ENCODE measurements at regions not wholly inside any gene's neighbourhood (a gene's known extent, or its start where the extent isn't known, plus 50 kb on each side); places are given as distances from the start of the nearest gene placed in this dataset.

GRCh38 chr3:162213196-162213595, 716.6 kb downstream of the OTOL1 start:
- DNase-seq: no peak

GRCh38 chr3:162213956-162214355, 717.3 kb downstream of the OTOL1 start:
- DNase-seq: no peak

GRCh38 chr3:162217647-162218046, 721.0 kb downstream of the OTOL1 start:
- no peak for DNase-seq

- no peak for DNase-seq
Measured at GRCh38 chr3:162218479-162218878, 721.9 kb downstream of the OTOL1 start.

GRCh38 chr3:162224746-162225145, 728.1 kb downstream of the OTOL1 start:
- no peak for DNase-seq

GRCh38 chr3:162236949-162237348, 740.3 kb downstream of the OTOL1 start:
- no peak for DNase-seq

- no peak for DNase-seq
Measured at GRCh38 chr3:162250782-162251181, 754.2 kb downstream of the OTOL1 start.

GRCh38 chr3:162262129-162262528, 765.5 kb downstream of the OTOL1 start:
- no peak for DNase-seq

GRCh38 chr3:162263596-162263995, 767.0 kb downstream of the OTOL1 start:
- no peak for DNase-seq

GRCh38 chr3:162269636-162270458, 773.2 kb downstream of the OTOL1 start:
- DNase-seq: no peak

- no peak for DNase-seq
Measured at GRCh38 chr3:162274070-162274469, 777.5 kb downstream of the OTOL1 start.

- no peak for DNase-seq
Measured at GRCh38 chr3:162278834-162279233, 782.2 kb downstream of the OTOL1 start.

- no peak for DNase-seq
Measured at GRCh38 chr3:162285259-162285658, 788.7 kb downstream of the OTOL1 start.

GRCh38 chr3:162287600-162287999, 791.0 kb downstream of the OTOL1 start:
- DNase-seq: no peak

- DNase-seq: no peak
Measured at GRCh38 chr3:162292409-162292808, 795.8 kb downstream of the OTOL1 start.

GRCh38 chr3:162295323-162295983, 798.8 kb downstream of the OTOL1 start:
- DNase-seq: no peak

GRCh38 chr3:162302983-162303624, 806.5 kb downstream of the OTOL1 start:
- no peak for DNase-seq

GRCh38 chr3:162317046-162317445, 820.4 kb downstream of the OTOL1 start:
- DNase-seq: no peak

- DNase-seq: no peak
Measured at GRCh38 chr3:162328649-162329048, 832.0 kb downstream of the OTOL1 start.

GRCh38 chr3:162329514-162329913, 832.9 kb downstream of the OTOL1 start:
- DNase-seq: no peak

- DNase-seq: no peak
Measured at GRCh38 chr3:162332344-162332743, 835.7 kb downstream of the OTOL1 start.

- DNase-seq: no peak
Measured at GRCh38 chr3:162334537-162334936, 837.9 kb downstream of the OTOL1 start.

- no peak for DNase-seq
Measured at GRCh38 chr3:162337630-162338029, 841.0 kb downstream of the OTOL1 start.

GRCh38 chr3:162338514-162338913, 841.9 kb downstream of the OTOL1 start:
- no peak for DNase-seq

All from suppressor macrophage treated with lipopolysaccharide for 4 hours (primary cell).